IMR-90 (cell line): ENCODE measurements at regions not wholly inside any gene's neighbourhood (a gene's known extent, or its start where the extent isn't known, plus 50 kb on each side); places are given as distances from the start of the nearest gene placed in this dataset.

ENCODE experiments used
- ATAC-seq: fragments of 200-7000 bp; cut with Tn5 transposase; 2 replicates; pipeline ENCODE4 v1.9.1; 2020; ENCODE audit warnings: low read depth, mild to moderate bottlenecking, moderate library complexity
- BruUV-seq: library from RNA; stranded (reverse); fragments of 400-500 nt; replicated peaks from 2 replicates; lab custom pipeline; 2021; lab: Mats Ljungman, UMichigan
- CTCF ChIA-PET: fragments of 300-600 bp; formaldehyde crosslinking; extraction: SDS; loops from one replicate; lab custom pipeline; 2021; ENCODE audit warnings: antibody characterized with exemption; lab: Yijun Ruan, JAX
- POLR2A ChIA-PET: fragments of 300-600 bp; sonication (Branson Sonifier 250); formaldehyde crosslinking; loops from one replicate; lab custom pipeline; 2022; ENCODE audit warnings: antibody characterized with exemption; ENCODE audit not compliant: unreplicated experiment; lab: Charles Lee
- DNase-seq: peaks from one replicate; pipeline ENCODE4 v3.0.0; 2013
- H2AFZ ChIP-seq: replicated peaks from 2 replicates; pipeline ENCODE3; 2013; ENCODE audit warnings: low read length, mild to moderate bottlenecking; ENCODE audit not compliant: poor library complexity
- H2AK5ac ChIP-seq: 2 replicates; pipeline ENCODE4 v1.6.1; 2013; ENCODE audit warnings: low read depth, low read length, inconsistent platforms
- H2AK9ac ChIP-seq: replicated peaks from 2 replicates; pipeline ENCODE3; 2013; ENCODE audit warnings: mild to moderate bottlenecking, low read depth, low read length, moderate library complexity; ENCODE audit not compliant: poor library complexity
- H2BK120ac ChIP-seq: 2 replicates; pipeline ENCODE4 v1.6.1; 2013; ENCODE audit warnings: low read depth, low read length, inconsistent platforms
- H2BK15ac ChIP-seq: 3 replicates; pipeline ENCODE4 v1.6.1; 2013; ENCODE audit warnings: low read depth, low read length, inconsistent platforms
- H2BK20ac ChIP-seq: 2 replicates; pipeline ENCODE4 v1.6.1; 2013; ENCODE audit warnings: low read depth, mild to moderate bottlenecking, inconsistent platforms, low read length, moderate library complexity
- H2BK5ac ChIP-seq: 2 replicates; pipeline ENCODE4 v1.6.1; 2013; ENCODE audit warnings: mild to moderate bottlenecking, low read depth, low read length, inconsistent platforms; ENCODE audit not compliant: poor library complexity, severe bottlenecking
- H3K14ac ChIP-seq: replicated peaks from 2 replicates; pipeline ENCODE4 v1.6.1; 2013; ENCODE audit warnings: low read depth, low read length, inconsistent platforms
- H3K18ac ChIP-seq: 2 replicates; pipeline ENCODE4 v1.6.1; 2013; ENCODE audit warnings: low read depth, low read length, control low read depth
- H3K23ac ChIP-seq: 2 replicates; pipeline ENCODE4 v1.6.1; 2013; ENCODE audit warnings: low read depth, low read length, inconsistent platforms
- H3K27ac ChIP-seq: 2 replicates; pipeline ENCODE4 v1.5.1; 2013; ENCODE audit warnings: mild to moderate bottlenecking, control low read depth, low read length; ENCODE audit not compliant: insufficient read depth
- H3K27me3 ChIP-seq: 2 replicates; pipeline ENCODE4 v1.6.1; 2013; ENCODE audit warnings: low read length; ENCODE audit not compliant: control insufficient read depth, insufficient read depth
- H3K36me3 ChIP-seq: 2 replicates; pipeline ENCODE4 v1.6.1; 2013; ENCODE audit warnings: low read length, mixed read lengths; ENCODE audit not compliant: control insufficient read depth, insufficient read depth
- H3K4ac ChIP-seq: 2 replicates; pipeline ENCODE4 v1.6.1; 2013; ENCODE audit warnings: low read depth, low read length, inconsistent platforms
- H3K4me1 ChIP-seq: 2 replicates; pipeline ENCODE4 v1.6.1; 2013; ENCODE audit warnings: low read length, mixed read lengths; ENCODE audit not compliant: control insufficient read depth, insufficient read depth
- H3K4me2 ChIP-seq: 2 replicates; pipeline ENCODE4 v1.6.1; 2013; ENCODE audit warnings: low read depth, mild to moderate bottlenecking, control low read depth, low read length, moderate library complexity
- H3K4me3 ChIP-seq: 2 replicates; pipeline ENCODE4 v1.5.1; 2013; ENCODE audit warnings: low read depth, mild to moderate bottlenecking, control low read depth, low read length, moderate library complexity; ENCODE audit not compliant: insufficient read depth
- H3K56ac ChIP-seq: 2 replicates; pipeline ENCODE4 v1.6.1; 2013; ENCODE audit warnings: low read length, inconsistent platforms; ENCODE audit not compliant: insufficient read depth; ENCODE audit errors: extremely low read depth
- H3K79me1 ChIP-seq, 2 experiments: 2 replicates each; pipeline ENCODE4 v1.6.1; 2013; ENCODE audit warnings: low read length in 2 of 2, inconsistent platforms in 1 of 2, low read depth in 1 of 2
- H3K9ac ChIP-seq: 2 replicates; pipeline ENCODE4 v1.6.1; 2013; ENCODE audit warnings: low read depth, low read length, control low read depth
- H3K9me1 ChIP-seq: 2 replicates; pipeline ENCODE4 v1.6.1; 2013; ENCODE audit warnings: low read length, inconsistent platforms; ENCODE audit not compliant: insufficient read depth
- H3K9me3 ChIP-seq: 2 replicates; pipeline ENCODE4 v1.6.1; 2013; ENCODE audit warnings: low read length; ENCODE audit not compliant: control insufficient read depth, insufficient read depth
- H4K20me1 ChIP-seq: 2 replicates; pipeline ENCODE4 v1.6.1; 2013; ENCODE audit warnings: low read length, inconsistent platforms; ENCODE audit not compliant: insufficient read depth
- H4K5ac ChIP-seq: 2 replicates; pipeline ENCODE4 v1.6.1; 2013; ENCODE audit warnings: mild to moderate bottlenecking, low read depth, low read length, control low read depth
- H4K8ac ChIP-seq, 2 experiments: 2 replicates each; pipeline ENCODE4 v1.6.1; 2013; ENCODE audit warnings: low read depth in 2 of 2, low read length in 2 of 2, control low read depth in 1 of 2, inconsistent platforms in 1 of 2
- H4K91ac ChIP-seq: 2 replicates; pipeline ENCODE4 v1.6.1; 2013; ENCODE audit warnings: low read depth, low read length, inconsistent platforms; ENCODE audit not compliant: insufficient read depth
- BHLHE40 ChIP-seq: fragments of 150-350 bp; IDR thresholded peaks from 2 replicates; pipeline ENCODE4 v1.6.1; 2016; ENCODE audit warnings: mild to moderate bottlenecking, low read depth, low read length
- CHD1 ChIP-seq: IDR thresholded peaks from 2 replicates; pipeline ENCODE4 v1.6.1; 2012; ENCODE audit warnings: low read depth, low read length, improper control_type of control experiment
- MAFK ChIP-seq: IDR thresholded peaks from 2 replicates; pipeline ENCODE4 v1.6.1; 2012; ENCODE audit warnings: low read depth, low read length, improper control_type of control experiment
- MXI1 ChIP-seq: IDR thresholded peaks from 2 replicates; pipeline ENCODE4 v1.6.1; 2012; ENCODE audit warnings: low read depth, mild to moderate bottlenecking, low read length, moderate library complexity, borderline replicate concordance
- RAD21 ChIP-seq: IDR thresholded peaks from 2 replicates; pipeline ENCODE4 v1.6.1; 2012; ENCODE audit warnings: low read length, improper control_type of control experiment
- RCOR1 ChIP-seq: IDR thresholded peaks from 2 replicates; pipeline ENCODE4 v1.6.1; 2012; ENCODE audit warnings: mild to moderate bottlenecking, low read length, improper control_type of control experiment; ENCODE audit not compliant: insufficient replicate concordance
- RFX5 ChIP-seq: IDR thresholded peaks from 2 replicates; pipeline ENCODE4 v1.8.0; 2012; ENCODE audit warnings: low read depth, mild to moderate bottlenecking, low read length, moderate library complexity
- SMC3 ChIP-seq: fragments of 150-350 bp; IDR thresholded peaks from 2 replicates; pipeline ENCODE4 v1.6.1; 2016; ENCODE audit warnings: low read depth, mild to moderate bottlenecking, antibody characterized with exemption, low read length, moderate library complexity
- WGBS, 2 experiments: methylation state at CpG; one replicate each; pipeline versions ENCODE4 v1.1.5 to v1.1.7; 2013; ENCODE audit warnings: missing lambda C conversion rate in 2 of 2; ENCODE audit not compliant: insufficient read length in 1 of 2; ENCODE audit errors: extremely low coverage in 2 of 2; 5-methylcytosine and 5-hydroxymethylcytosine counted together
- dilution Hi-C: fragments of 300-500 bp; cut with HindIII; formaldehyde crosslinking; loops from one replicate; pipeline ENCODE4 v1.14.3; 2018; ENCODE audit warnings: low sequenced_read_pairs; ENCODE audit not compliant: unreplicated experiment
- in situ Hi-C: fragments of 300-500 bp; cut with MboI; formaldehyde crosslinking; loops from 3 replicates; pipeline ENCODE4 v1.14.3; 2019; ENCODE audit warnings: low sequenced_read_pairs, inconsistent platforms, mixed read lengths
- intact Hi-C: fragments of 100-400 bp; cut with micrococcal nuclease; formaldehyde crosslinking; loops from 2 replicates; pipeline ENCODE4 v1.10.0; 2022
- TF ChIP-seq, protein P1 (sequence below): conservative IDR thresholded peaks from 2 replicates; pipeline ENCODE4 v1.5.1; 2012; ENCODE audit warnings: mild to moderate bottlenecking, low read depth, low read length, improper control_type of control experiment

DNA sequence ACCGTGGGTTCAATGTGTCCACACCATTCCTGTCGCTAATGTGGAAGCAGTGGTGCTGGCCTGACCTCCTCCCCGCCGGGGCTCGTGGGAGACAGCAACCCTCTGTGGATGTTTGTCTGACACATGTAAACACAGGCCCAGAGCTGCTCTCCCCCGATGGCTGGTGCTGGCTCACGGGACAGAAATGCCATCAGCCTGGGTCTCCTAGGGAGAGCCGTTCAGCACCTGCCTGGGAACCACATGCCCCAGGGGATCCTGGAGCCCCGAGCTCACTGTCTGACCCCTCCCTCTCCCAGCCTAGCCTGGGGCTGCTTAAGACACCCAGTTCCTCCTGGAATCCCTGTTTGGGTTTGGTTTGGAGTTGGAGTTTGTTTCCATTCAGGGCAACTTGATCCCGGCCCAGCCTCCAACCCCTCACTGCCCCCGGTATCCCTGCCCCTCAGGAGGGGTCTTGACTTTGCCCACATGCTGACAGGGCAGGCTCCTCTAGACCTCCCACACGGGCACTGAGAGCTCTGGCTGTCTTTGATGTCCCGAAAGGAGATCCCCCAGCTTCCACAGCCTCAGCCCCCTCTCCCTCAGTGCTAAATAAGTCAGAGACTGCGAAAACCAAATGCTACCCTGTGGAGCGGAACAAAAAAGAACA is 50.9 kb upstream of the WNT11 start:
- BruUV-seq = no TSS peak
- no peaks in the 10 kb centered on the region for H3K79me1 ChIP-seq
- no peak overlapping the region for H3K4me3 ChIP-seq
- in situ Hi-C loops = no loop called here
- no peak for TF ChIP-seq RFX5
- no peak for TF ChIP-seq CHD1
- TF ChIP-seq BHLHE40 = no peak
- TF ChIP-seq MAFK = no peak
- TF ChIP-seq RCOR1 = no peak
- TF ChIP-seq, protein P1, sequence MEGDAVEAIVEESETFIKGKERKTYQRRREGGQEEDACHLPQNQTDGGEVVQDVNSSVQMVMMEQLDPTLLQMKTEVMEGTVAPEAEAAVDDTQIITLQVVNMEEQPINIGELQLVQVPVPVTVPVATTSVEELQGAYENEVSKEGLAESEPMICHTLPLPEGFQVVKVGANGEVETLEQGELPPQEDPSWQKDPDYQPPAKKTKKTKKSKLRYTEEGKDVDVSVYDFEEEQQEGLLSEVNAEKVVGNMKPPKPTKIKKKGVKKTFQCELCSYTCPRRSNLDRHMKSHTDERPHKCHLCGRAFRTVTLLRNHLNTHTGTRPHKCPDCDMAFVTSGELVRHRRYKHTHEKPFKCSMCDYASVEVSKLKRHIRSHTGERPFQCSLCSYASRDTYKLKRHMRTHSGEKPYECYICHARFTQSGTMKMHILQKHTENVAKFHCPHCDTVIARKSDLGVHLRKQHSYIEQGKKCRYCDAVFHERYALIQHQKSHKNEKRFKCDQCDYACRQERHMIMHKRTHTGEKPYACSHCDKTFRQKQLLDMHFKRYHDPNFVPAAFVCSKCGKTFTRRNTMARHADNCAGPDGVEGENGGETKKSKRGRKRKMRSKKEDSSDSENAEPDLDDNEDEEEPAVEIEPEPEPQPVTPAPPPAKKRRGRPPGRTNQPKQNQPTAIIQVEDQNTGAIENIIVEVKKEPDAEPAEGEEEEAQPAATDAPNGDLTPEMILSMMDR = no peak
- TF ChIP-seq RAD21 = no peak
- TF ChIP-seq MXI1 = no peak
- TF ChIP-seq SMC3 = no peak
- 6% methylated on average over 7 of the region's 15 CpGs; no CpG with 5 or more reads in 1 of the 2 experiments for WGBS, 2 experiments
- no peaks in the 10 kb centered on the region for H3K9me3 ChIP-seq
- no peak overlapping the region for H3K4ac ChIP-seq
- ATAC-seq (peak; percentile 62), DNase-seq (no peak)
- no peak overlapping the region for H4K91ac ChIP-seq
- no peaks in the 10 kb centered on the region for H4K20me1 ChIP-seq
- dilution Hi-C loops = no loop called here
- CTCF ChIA-PET = interaction anchor here (1.0 kb wide), 1 partner anchor 9 kb away, joined by 3 read pairs; no protein-coding TSS in a partner anchor
- no peak overlapping the region for H3K14ac ChIP-seq
- no peak overlapping the region for H3K4me2 ChIP-seq
- POLR2A ChIA-PET = interaction anchor here (0.5 kb wide), 1 partner anchor 178 kb away, joined by 8 read pairs; no protein-coding TSS in a partner anchor
- no peak overlapping the region for H3K23ac ChIP-seq
- no peak overlapping the region for H3K27ac ChIP-seq
- intact Hi-C loops = no loop called here
- H4K8ac ChIP-seq = no peak overlapping the region
- peaks cover 87% of the 10 kb centered on the region for H3K27me3 ChIP-seq
- no peak overlapping the region for H2BK15ac ChIP-seq
- H2AK9ac ChIP-seq = no peak overlapping the region
- H3K56ac ChIP-seq = no peak overlapping the region
- no peak overlapping the region for H2BK5ac ChIP-seq
- no peak overlapping the region for H3K18ac ChIP-seq
- H3K9me1 ChIP-seq = no peaks in the 10 kb centered on the region
- H3K9ac ChIP-seq = no peak overlapping the region
- no peaks in the 10 kb centered on the region for H3K4me1 ChIP-seq
- H3K36me3 ChIP-seq = no peaks in the 10 kb centered on the region
- no peak overlapping the region for H4K5ac ChIP-seq
- no peak overlapping the region for H2AFZ ChIP-seq
- H2BK20ac ChIP-seq = no peak overlapping the region
- no peak overlapping the region for H2BK120ac ChIP-seq
- no peak overlapping the region for H2AK5ac ChIP-seq
